ENCODE measurements at regions not wholly inside any gene's neighbourhood (a gene's known extent, or its start where the extent isn't known, plus 50 kb on each side); places are given as distances from the start of the nearest gene placed in this dataset.

GRCh38 chr17:36869441-36869840 is 67.8 kb upstream of the LHX1 start:
- H3K4me3 ChIP-seq (ENCODE audit: low read depth, low read length): no peak overlapping the region
- DNase-seq (ENCODE audit: low read depth): no peak
- no peak for TF ChIP-seq CTCF (IDR thresholded peaks at IDR 0.05; ENCODE audit: insufficient read depth, low read depth, low read length)

GRCh38 chr17:36869856-36870719 is 67.2 kb upstream of the LHX1 start:
- peak; percentile 38 for DNase-seq (ENCODE audit: low read depth)
- no peak overlapping the region for H3K4me3 ChIP-seq (ENCODE audit: low read depth, low read length)
- peak; percentile 3 for TF ChIP-seq CTCF (IDR thresholded peaks at IDR 0.05; ENCODE audit: insufficient read depth, low read depth, low read length)

- no peak for DNase-seq (ENCODE audit: low read depth)
- H3K4me3 ChIP-seq (ENCODE audit: low read depth, low read length): no peak overlapping the region
- TF ChIP-seq CTCF (IDR thresholded peaks at IDR 0.05; ENCODE audit: insufficient read depth, low read depth, low read length): no peak
These were observed 66.6 kb upstream of the LHX1 start for GRCh38 chr17:36870720-36870999.

- DNase-seq (ENCODE audit: low read depth): no peak
- no peak for TF ChIP-seq CTCF (IDR thresholded peaks at IDR 0.05; ENCODE audit: insufficient read depth, low read depth, low read length)
These were observed 61.5 kb upstream of the LHX1 start for GRCh38 chr17:36875698-36876293.

GRCh38 chr17:36876966-36877365 is 60.3 kb upstream of the LHX1 start:
- no peak for TF ChIP-seq CTCF (IDR thresholded peaks at IDR 0.05; ENCODE audit: insufficient read depth, low read depth, low read length)
- DNase-seq (ENCODE audit: low read depth): no peak
- no peak overlapping the region for H3K4me3 ChIP-seq (ENCODE audit: low read depth, low read length)

More at GRCh38 chr17:36875698-36876293, 61.5 kb upstream of the LHX1 start:
- no peak overlapping the region for H3K4me3 ChIP-seq (ENCODE audit: low read depth, low read length)

GRCh38 chr17:36877771-36878170 is 59.5 kb upstream of the LHX1 start:
- no peak for DNase-seq (ENCODE audit: low read depth)
- H3K4me3 ChIP-seq (ENCODE audit: low read depth, low read length): no peak overlapping the region
- TF ChIP-seq CTCF (IDR thresholded peaks at IDR 0.05; ENCODE audit: insufficient read depth, low read depth, low read length): no peak
